Motor neuron (in vitro differentiated cells): ENCODE measurements at regions not wholly inside any gene's neighbourhood (a gene's known extent, or its start where the extent isn't known, plus 50 kb on each side); places are given as distances from the start of the nearest gene placed in this dataset.
A peak's percentile ranks its signal among the peaks of the same experiment; 100 is the strongest.

Source experiments
- ATAC-seq, 8 experiments: fragments of 200-7000 bp; cut with Tn5 transposase; replicated peaks in 6 of 8; 2 replicates each; pipeline ENCODE4 v1.8.0; 2021; ENCODE audit warnings: mild to moderate bottlenecking in 8 of 8, moderate library complexity in 8 of 8
- H3K27ac ChIP-seq, 2 donors: fragments of 250-450 bp; sonication (Bioruptor Pico); 2 replicates each; pipeline ENCODE4 v1.9.0; 2021; ENCODE audit warnings: antibody characterized with exemption in 2 of 2, mild to moderate bottlenecking in 2 of 2, moderate library complexity in 1 of 2
- H3K4me1 ChIP-seq, 2 donors: fragments of 250-450 bp; sonication (Bioruptor Pico); replicated peaks in 1 of 2; 2 replicates each; pipeline ENCODE4 v1.6.1; 2021; ENCODE audit warnings: antibody characterized with exemption in 2 of 2, mild to moderate bottlenecking in 2 of 2, moderate library complexity in 1 of 2
- H3K4me3 ChIP-seq, 5 donors: fragments of 250-450 bp; sonication (Bioruptor Pico); 2 replicates each; pipeline ENCODE4 v1.9.0; 2021; ENCODE audit warnings: antibody characterized with exemption in 5 of 5, mild to moderate bottlenecking in 5 of 5, moderate library complexity in 4 of 5
- WGBS, 10 experiments: fragments of 450-650 bp; shearing (Covaris generic); methylation state at CpG; one replicate each; pipeline ENCODE4 v1.0.0; 2022; 5-methylcytosine and 5-hydroxymethylcytosine counted together
- in situ Hi-C, 9 experiments: fragments of 400-800 bp; cut with MboI; loops; one replicate each; pipeline ENCODE4 v1.15.0; 2021; ENCODE audit warnings: low sequenced_read_pairs in 9 of 9, low pct_unique_long_range_greater_than_20kb in 2 of 9; ENCODE audit not compliant: unreplicated experiment in 9 of 9

DNA sequence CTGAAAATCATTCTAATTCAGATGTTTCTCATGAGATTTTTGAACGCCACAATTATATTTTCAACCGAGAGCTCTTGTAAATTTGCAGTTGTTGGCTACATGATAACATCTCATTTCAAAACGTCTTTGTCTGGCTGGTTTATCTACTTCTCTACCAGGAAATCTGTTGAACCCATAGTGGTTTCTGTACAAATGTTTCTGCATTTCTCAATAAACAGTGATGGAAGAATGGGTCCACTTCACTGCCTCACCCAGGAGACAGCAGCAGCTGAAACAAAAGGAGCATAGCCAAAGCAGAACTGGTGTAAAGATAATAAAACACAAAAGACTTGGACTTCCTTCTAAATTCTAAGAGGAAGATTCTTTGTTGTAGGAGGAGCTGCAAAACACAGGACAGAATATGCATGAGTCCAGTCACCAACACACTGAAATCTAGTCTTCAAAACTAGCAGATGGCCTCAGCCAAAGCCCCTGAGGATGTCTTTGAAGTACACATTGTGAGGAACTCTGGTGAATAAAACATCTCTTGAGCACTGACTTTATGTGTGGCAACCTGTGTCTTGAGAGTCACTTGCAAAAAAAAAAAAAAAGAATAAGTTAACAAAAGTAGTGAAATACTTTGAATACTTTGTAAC lies 68.6 kb upstream of the FGF14 start:
- no peak overlapping the region for H3K27ac ChIP-seq
- in situ Hi-C loops = no loop called here
- 21 to 83% (median 55%) methylated on average over 2 to 3 of the region's 3 CpGs; no CpG with 5 or more reads in 2 of the 10 experiments for WGBS, 10 experiments
- H3K4me1 ChIP-seq = no peaks in the 10 kb centered on the region
- peak in 6 of 8 experiments; percentile 47 to 70 (median 58) for ATAC-seq
- no peak overlapping the region for H3K4me3 ChIP-seq

DNA sequence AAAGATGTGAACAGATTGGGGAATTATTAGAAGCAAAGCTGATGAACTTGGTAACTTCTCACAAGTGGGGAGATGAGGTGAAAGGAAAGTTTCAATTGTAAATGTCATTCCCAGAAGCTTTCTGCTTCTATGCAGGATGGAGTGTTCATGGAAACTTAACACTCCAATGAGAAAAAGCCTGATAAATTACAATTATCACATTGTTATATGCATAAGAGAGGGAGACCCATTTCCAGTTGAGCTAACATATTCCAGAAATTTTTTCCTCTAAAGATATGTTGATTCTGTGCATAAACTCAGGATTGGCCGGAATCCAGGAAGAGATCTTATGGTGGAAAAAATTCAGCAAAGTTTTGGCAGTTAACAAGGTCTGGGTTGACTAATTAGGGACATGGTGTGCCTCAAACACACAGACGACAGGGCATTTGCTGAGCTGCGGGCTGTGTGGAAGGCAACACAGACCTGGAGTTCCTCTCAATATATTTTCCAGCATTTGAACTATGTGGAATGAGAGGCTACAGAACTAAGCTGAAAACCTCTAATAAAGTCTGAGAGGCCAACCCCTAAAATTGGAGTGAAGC lies 64.9 kb upstream of the FGF14 start:
- ATAC-seq = peak in 3 of 8 experiments; percentile 29 to 81 (median 56)
- Histone ChIP-seq H3K4me1 (no peaks in the 10 kb centered on the region), H3K4me3 (no peak overlapping the region), H3K27ac (no peak overlapping the region)
- in situ Hi-C loops = no loop called here
- WGBS, 10 experiments = 0 to 100% (median 79%) methylated on average over 1 to 3 of the region's 3 CpGs; no CpG with 5 or more reads in 3 of the 10 experiments

GRCh38 chr13:102462570-102462969 lies 60.7 kb upstream of the FGF14 start:
- Histone ChIP-seq H3K4me3 (no peak overlapping the region), H3K27ac (no peak overlapping the region), H3K4me1 (no peaks in the 10 kb centered on the region)
- no peak for ATAC-seq
- 42 to 100% (median 86%) methylated on average over 1 to 3 of the region's 3 CpGs for WGBS, 10 experiments
- in situ Hi-C loops = no loop called here

GRCh38 chr13:102461302-102461701 lies 59.5 kb upstream of the FGF14 start:
- no peak overlapping the region for H3K4me3 ChIP-seq
- WGBS, 10 experiments = 0 to 100% (median 79%) methylated on average over 1 of the region's 1 CpG
- H3K27ac ChIP-seq = no peak overlapping the region
- no peak for ATAC-seq
- H3K4me1 ChIP-seq = no peaks in the 10 kb centered on the region
- in situ Hi-C loops = no loop called here

GRCh38 chr13:102460806-102461205 lies 59.0 kb upstream of the FGF14 start:
- no peak overlapping the region for H3K4me3 ChIP-seq
- no peak for ATAC-seq
- H3K27ac ChIP-seq = no peak overlapping the region
- H3K4me1 ChIP-seq = no peaks in the 10 kb centered on the region
- 32 to 100% (median 89%) methylated on average over 2 to 7 of the region's 7 CpGs; no CpG with 5 or more reads in 4 of the 10 experiments for WGBS, 10 experiments
- in situ Hi-C loops = no loop called here

GRCh38 chr13:102452836-102453235 lies 51.0 kb upstream of the FGF14 start:
- in situ Hi-C loops = loop anchor here in 1 of 9 experiments (10.0 kb wide), 1 partner anchor 508 kb away; no protein-coding TSS in a partner anchor
- no peak overlapping the region for H3K4me3 ChIP-seq
- H3K4me1 ChIP-seq = no peaks in the 10 kb centered on the region
- 20 to 100% (median 69%) methylated on average over 1 to 2 of the region's 2 CpGs; no CpG with 5 or more reads in 1 of the 10 experiments for WGBS, 10 experiments
- H3K27ac ChIP-seq = no peak overlapping the region
- no peak for ATAC-seq
